H1 (cell line): ENCODE measurements at regions not wholly inside any gene's neighbourhood (a gene's known extent, or its start where the extent isn't known, plus 50 kb on each side); places are given as distances from the start of the nearest gene placed in this dataset.

Source experiments
- CTCF ChIA-PET: fragments of 300-600 bp; sonication (Branson Sonifier 250); formaldehyde crosslinking; loops from one replicate; lab custom pipeline; 2021; ENCODE audit not compliant: partially characterized antibody; lab: Charles Lee
- POLR2A ChIA-PET: fragments of 300-600 bp; sonication (Branson Sonifier 250); formaldehyde crosslinking; loops from one replicate; lab custom pipeline; 2021; ENCODE audit warnings: inconsistent platforms; ENCODE audit not compliant: partially characterized antibody; lab: Charles Lee
- DNase-seq, 2 experiments: peaks; one replicate each; pipeline versions ENCODE4 v3.0.0 to v3.0.0-alpha.2; 2010 to 2022; ENCODE audit warnings: low spot score in 2 of 2, low read depth in 1 of 2, mixed read lengths in 1 of 2
- FAIRE-seq: peaks from 2 replicates; lab custom pipeline; 2011; peaks lifted over from hg19 to GRCh38; lab: Jason Lieb, UNC
- H2AFZ ChIP-seq: 2 replicates; pipeline ENCODE4 v1.8.1; 2012; ENCODE audit warnings: low read length, inconsistent platforms
- H2AK5ac ChIP-seq: 2 replicates; pipeline ENCODE4 v1.6.1; 2013; ENCODE audit warnings: low read depth, low read length
- H2BK120ac ChIP-seq: replicated peaks from 2 replicates; pipeline ENCODE3; 2013; ENCODE audit warnings: low read depth, low read length, inconsistent platforms
- H2BK12ac ChIP-seq: 2 replicates; pipeline ENCODE4 v1.6.1; 2013; ENCODE audit warnings: low read depth, low read length
- H2BK15ac ChIP-seq: 2 replicates; pipeline ENCODE4 v1.6.1; 2013; ENCODE audit warnings: low read length
- H2BK20ac ChIP-seq: 2 replicates; pipeline ENCODE4 v1.6.1; 2013; ENCODE audit warnings: low read length
- H2BK5ac ChIP-seq: 2 replicates; pipeline ENCODE4 v1.6.1; 2013; ENCODE audit warnings: low read depth, low read length
- H3K14ac ChIP-seq: 2 replicates; pipeline ENCODE4 v1.6.1; 2013; ENCODE audit warnings: inconsistent platforms; ENCODE audit not compliant: insufficient read length
- H3K18ac ChIP-seq: 2 replicates; pipeline ENCODE4 v1.6.1; 2013; ENCODE audit warnings: low read length; ENCODE audit errors: extremely low read depth
- H3K23ac ChIP-seq: 2 replicates; pipeline ENCODE4 v1.6.1; 2013; ENCODE audit warnings: inconsistent platforms; ENCODE audit not compliant: insufficient read length
- H3K23me2 ChIP-seq: 2 replicates; pipeline ENCODE4 v1.6.1; 2013; ENCODE audit warnings: low read depth, low read length
- H3K27ac ChIP-seq: 2 replicates; pipeline ENCODE4 v1.6.1; 2011; ENCODE audit warnings: low read depth, low read length, inconsistent platforms
- H3K27me3 ChIP-seq, 4 experiments: replicated peaks in 1 of 4; 1 replicate in 1 of 4; 2 replicates in 3 of 4; pipeline versions ENCODE4 v1.6.1 to v1.8.1; 2011 to 2013; ENCODE audit warnings: low read length in 3 of 4, mild to moderate bottlenecking in 3 of 4, inconsistent platforms in 2 of 4, mixed read lengths in 2 of 4, moderate library complexity in 1 of 4; ENCODE audit not compliant: control insufficient read depth in 3 of 4, insufficient read depth in 3 of 4; ENCODE audit errors: extremely low read depth in 1 of 4
- H3K36me3 ChIP-seq, 4 experiments: 2 replicates each; pipeline versions ENCODE4 v1.6.1 to v1.8.1; 2011 to 2013; ENCODE audit warnings: mild to moderate bottlenecking in 4 of 4, low read length in 3 of 4, moderate library complexity in 2 of 4, control low read depth in 1 of 4, inconsistent platforms in 1 of 4; ENCODE audit not compliant: insufficient read depth in 4 of 4, control insufficient read depth in 2 of 4
- H3K4ac ChIP-seq: replicated peaks from 2 replicates; pipeline ENCODE3; 2013; ENCODE audit warnings: low read length, low read depth, mixed read lengths, inconsistent platforms; ENCODE audit not compliant: insufficient read length
- H3K4me1 ChIP-seq, 4 experiments: replicated peaks in 1 of 4; 1 replicate in 1 of 4; 2 replicates in 3 of 4; pipeline versions ENCODE4 v1.6.1 to v1.8.1; 2011 to 2013; ENCODE audit warnings: low read length in 3 of 4, inconsistent platforms in 2 of 4, mixed read lengths in 1 of 4; ENCODE audit not compliant: insufficient read depth in 4 of 4, control insufficient read depth in 3 of 4
- H3K4me2 ChIP-seq, 2 experiments: 2 replicates each; pipeline versions ENCODE4 v1.6.1 to v1.8.1; 2011 to 2013; ENCODE audit warnings: low read depth in 2 of 2, low read length in 2 of 2, control low read depth in 1 of 2, inconsistent platforms in 1 of 2, mild to moderate bottlenecking in 1 of 2; ENCODE audit not compliant: insufficient read depth in 1 of 2
- H3K4me3 ChIP-seq, 4 experiments: fragments of 200-600, 300-600 bp in 1 of 4; sonication (generic), shearing (Covaris generic), sonication (Bioruptor Twin) in 1 of 4; 2 replicates each; pipeline versions ENCODE4 v1.5.1 to v1.8.1; 2011 to 2016; ENCODE audit warnings: low read length in 4 of 4, low read depth in 3 of 4, control low read depth in 2 of 4, inconsistent platforms in 2 of 4, mild to moderate bottlenecking in 2 of 4, mixed read lengths in 1 of 4, moderate library complexity in 1 of 4; ENCODE audit not compliant: insufficient read depth in 2 of 4; ENCODE audit errors: extremely low read depth in 1 of 4
- H3K56ac ChIP-seq: replicated peaks from 2 replicates; pipeline ENCODE3; 2013; ENCODE audit warnings: low read depth, mild to moderate bottlenecking, mixed read lengths, low read length, inconsistent platforms; ENCODE audit not compliant: insufficient read length
- H3K79me1 ChIP-seq: 2 replicates; pipeline ENCODE4 v1.6.1; 2013; ENCODE audit warnings: low read depth, low read length, control low read depth
- H3K79me2 ChIP-seq, 2 experiments: 2 replicates each; pipeline versions ENCODE4 v1.6.1 to v1.8.1; 2012 to 2013; ENCODE audit warnings: low read length in 2 of 2, mild to moderate bottlenecking in 2 of 2, inconsistent platforms in 1 of 2; ENCODE audit not compliant: insufficient read depth in 2 of 2, control insufficient read depth in 1 of 2
- H3K9ac ChIP-seq, 4 experiments: replicated peaks in 1 of 4; 1 replicate in 1 of 4; 2 replicates in 3 of 4; pipeline versions ENCODE4 v1.6.1 to v1.8.1; 2011 to 2013; ENCODE audit warnings: low read depth in 3 of 4, low read length in 3 of 4, control low read depth in 2 of 4, mild to moderate bottlenecking in 2 of 4, moderate library complexity in 2 of 4, inconsistent platforms in 1 of 4; ENCODE audit errors: extremely low read depth in 1 of 4
- H3K9me3 ChIP-seq, 2 experiments: 2 replicates each; pipeline versions ENCODE4 v1.6.1 to v1.8.1; 2012 to 2013; ENCODE audit warnings: mild to moderate bottlenecking in 2 of 2, moderate library complexity in 2 of 2, control low read depth in 1 of 2, inconsistent platforms in 1 of 2, low read depth in 1 of 2, low read length in 1 of 2, mixed read lengths in 1 of 2; ENCODE audit not compliant: insufficient read depth in 2 of 2
- H4K20me1 ChIP-seq, 2 experiments: replicated peaks in 1 of 2; 2 replicates each; pipeline versions ENCODE3 to v1.8.1; 2011 to 2013; ENCODE audit warnings: inconsistent platforms in 2 of 2, low read length in 2 of 2, mild to moderate bottlenecking in 1 of 2; ENCODE audit not compliant: insufficient read depth in 2 of 2, control insufficient read depth in 1 of 2
- H4K5ac ChIP-seq: 2 replicates; pipeline ENCODE4 v1.6.1; 2013; ENCODE audit warnings: low read length, low read depth, mixed read lengths, inconsistent platforms; ENCODE audit not compliant: insufficient read length
- H4K8ac ChIP-seq: 2 replicates; pipeline ENCODE4 v1.8.0; 2013; ENCODE audit warnings: mild to moderate bottlenecking, moderate library complexity, low read length, inconsistent platforms; ENCODE audit not compliant: insufficient read depth; ENCODE audit errors: extremely low read depth
- H4K91ac ChIP-seq: replicated peaks from 2 replicates; pipeline ENCODE3; 2013; ENCODE audit warnings: low read length, mixed read lengths, inconsistent platforms; ENCODE audit not compliant: insufficient read length
- BACH1 ChIP-seq: IDR thresholded peaks from 2 replicates; pipeline ENCODE4 v1.6.1; 2012; ENCODE audit warnings: low read length, improper control_type of control experiment
- POU5F1 ChIP-seq: IDR thresholded peaks from 2 replicates; pipeline ENCODE4 v1.6.1; 2011; ENCODE audit warnings: low read depth, mild to moderate bottlenecking, low read length, moderate library complexity
- TAF1 ChIP-seq: IDR thresholded peaks from 2 replicates; pipeline ENCODE4 v1.6.1; 2011; ENCODE audit warnings: mild to moderate bottlenecking, low read depth, low read length
- TEAD4 ChIP-seq: IDR thresholded peaks from 2 replicates; pipeline ENCODE4 v1.6.1; 2012; ENCODE audit warnings: low read depth, low read length, inconsistent platforms, mixed read lengths

GRCh38 chr5:121100931-121101330 lies 636.8 kb downstream of the PRR16 start:
- Histone ChIP-seq H3K4ac (no peak overlapping the region), H3K14ac (no peak overlapping the region), H3K56ac (no peak overlapping the region), H4K20me1 (no peaks in the 10 kb centered on the region), H4K8ac (no peak overlapping the region), H3K27me3 (no peaks in the 10 kb centered on the region), H3K23me2 (no peaks in the 10 kb centered on the region), H3K23ac (no peak overlapping the region), H3K4me3 (no peak overlapping the region), H2AK5ac (no peak overlapping the region), H2BK120ac (no peak overlapping the region), H2BK15ac (no peak overlapping the region), H4K5ac (no peak overlapping the region), H3K27ac (no peak overlapping the region), H3K9me3 (no peaks in the 10 kb centered on the region), H3K4me1 (no peaks in the 10 kb centered on the region), H4K91ac (no peak overlapping the region), H2BK20ac (no peak overlapping the region), H3K79me2 (no peaks in the 10 kb centered on the region), H3K79me1 (no peaks in the 10 kb centered on the region), H2AFZ (no peak overlapping the region), H3K36me3 (no peaks in the 10 kb centered on the region), H3K4me2 (no peak overlapping the region), H2BK5ac (no peak overlapping the region), H3K18ac (no peak overlapping the region), H3K9ac (no peak overlapping the region), H2BK12ac (no peak overlapping the region)
- TF ChIP-seq POU5F1 (no peak), BACH1 (no peak), TEAD4 (no peak), TAF1 (no peak)
- ChIA-PET POLR2A (no interaction called here), CTCF (no interaction called here)
- DNase-seq (no peak), FAIRE-seq (no peak)
